GM19043 (cell line): ENCODE measurements at regions not wholly inside any gene's neighbourhood (a gene's known extent, or its start where the extent isn't known, plus 50 kb on each side); places are given as distances from the start of the nearest gene placed in this dataset.
"Not testable (repeated sequence)": the region's sequence is repeated elsewhere in the genome, so short reads cannot be mapped to it uniquely, and the experiment has no call there.

Experiments
- ATAC-seq: cut with Tn5 transposase; IDR thresholded peaks from one replicate; pipeline ENCODE4 v1.9.1; 2021; ENCODE audit warnings: low read depth; ENCODE audit not compliant: unreplicated experiment

DNA sequence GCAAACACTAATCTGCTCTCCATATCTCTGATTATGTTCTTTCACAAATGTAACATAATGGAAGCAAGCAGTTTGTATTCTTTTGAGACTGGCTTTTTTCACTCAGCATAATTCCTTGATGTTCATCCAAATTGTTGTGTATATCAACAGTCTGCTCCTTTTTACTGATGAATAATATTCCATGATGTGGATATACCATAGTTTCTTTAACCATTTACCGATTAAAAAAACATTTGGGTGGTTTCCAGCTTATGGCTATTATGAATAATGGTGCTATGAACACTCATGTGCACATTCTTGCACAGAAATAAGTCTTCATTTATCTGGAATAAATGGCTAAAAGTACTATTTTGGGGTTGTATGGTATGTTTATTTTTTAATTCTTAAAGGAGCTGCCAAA, 708.9 kb downstream of the RFPL4B start:
- ATAC-seq: no peak

DNA sequence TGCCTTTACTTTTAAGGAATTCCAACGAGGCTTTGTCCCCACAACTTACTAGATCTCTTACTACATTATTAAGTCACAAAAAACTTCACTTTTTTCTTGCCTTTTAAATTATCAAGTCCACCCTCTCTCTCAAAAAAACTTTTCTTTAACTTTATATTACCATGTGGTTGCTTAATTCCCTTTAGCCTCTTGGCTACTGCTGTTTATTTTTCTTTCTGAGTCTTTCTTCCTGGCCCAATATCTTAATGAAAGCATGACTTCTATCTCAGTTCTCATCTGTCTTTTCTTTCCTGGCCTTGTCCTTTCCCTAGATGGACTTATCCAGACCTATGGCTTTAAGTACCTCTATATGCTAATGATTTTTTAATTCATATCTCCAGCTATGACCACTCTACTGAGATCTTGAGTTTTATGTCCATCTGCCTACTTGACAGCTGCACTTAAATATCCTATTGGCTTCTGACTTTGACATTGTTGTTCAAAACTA, 710.5 kb downstream of the RFPL4B start:
- ATAC-seq: no peak

DNA sequence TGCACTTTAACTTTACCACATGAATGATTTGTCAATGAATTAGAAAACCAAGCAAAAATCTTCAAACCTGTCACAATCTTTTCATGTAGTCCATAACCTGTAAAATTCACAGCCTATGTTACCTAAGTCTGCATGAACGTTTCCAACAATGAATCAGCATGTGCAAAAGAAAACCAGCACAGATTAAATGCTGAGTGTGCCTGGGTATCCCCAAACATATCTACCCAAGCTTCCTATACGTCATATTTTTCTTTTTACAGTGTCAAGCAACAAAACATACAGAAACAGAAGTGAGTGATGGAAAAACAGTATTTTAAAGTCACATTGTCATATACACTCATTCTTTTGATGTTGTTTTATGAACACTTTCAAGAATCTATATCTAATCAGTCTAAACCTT, 713.5 kb downstream of the RFPL4B start:
- no peak for ATAC-seq

DNA sequence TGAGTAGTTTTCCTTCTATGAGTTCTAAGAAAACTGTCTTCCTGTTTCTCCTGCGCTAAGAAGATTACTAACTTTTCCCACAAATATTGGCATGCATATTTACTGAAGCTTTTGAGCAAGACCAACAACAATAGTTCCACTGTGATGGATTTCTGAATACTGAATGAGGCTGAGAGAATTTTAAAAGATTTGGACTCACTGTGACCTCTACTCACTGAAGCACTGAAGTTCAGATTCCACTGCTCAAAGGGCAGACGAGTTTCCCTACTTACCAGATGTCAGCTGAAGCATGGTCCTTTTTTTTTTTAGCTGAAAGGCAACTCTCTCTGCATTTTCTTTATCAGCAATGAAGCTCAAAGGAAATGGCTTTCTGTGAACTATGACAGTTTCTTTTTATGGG, 718.5 kb downstream of the RFPL4B start:
- no peak for ATAC-seq

DNA sequence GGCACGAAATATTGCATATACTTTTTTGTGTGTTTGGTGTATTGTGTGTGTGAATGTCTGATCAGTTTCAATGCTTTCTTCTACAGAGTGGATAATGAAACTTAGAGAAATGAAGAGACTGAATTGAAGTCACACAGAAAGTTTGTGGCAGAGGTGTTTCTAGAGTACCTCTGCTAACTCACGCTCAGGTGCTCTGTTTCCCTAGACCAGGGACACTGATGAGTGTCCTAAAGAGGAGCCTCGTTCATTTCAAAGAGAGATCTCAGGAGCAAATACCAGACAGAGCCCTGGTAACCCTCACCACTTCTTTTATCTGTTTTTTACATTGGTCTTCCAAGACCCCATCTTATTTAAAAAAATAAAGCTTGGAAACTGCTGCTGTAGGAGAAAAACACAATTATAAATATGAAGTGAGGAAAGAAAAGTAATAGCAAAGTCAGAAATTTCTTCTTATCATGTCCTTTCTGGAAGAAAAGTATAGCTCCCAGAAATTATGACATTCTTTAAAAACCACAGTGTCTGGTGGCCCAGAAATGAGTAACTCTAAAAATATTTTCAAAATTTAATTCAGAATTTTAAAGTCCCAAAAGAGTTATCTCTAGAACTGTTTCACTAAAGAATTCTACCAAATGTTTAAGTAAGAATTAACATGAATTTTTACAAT, 720.6 kb downstream of the RFPL4B start:
- no peak for ATAC-seq

DNA sequence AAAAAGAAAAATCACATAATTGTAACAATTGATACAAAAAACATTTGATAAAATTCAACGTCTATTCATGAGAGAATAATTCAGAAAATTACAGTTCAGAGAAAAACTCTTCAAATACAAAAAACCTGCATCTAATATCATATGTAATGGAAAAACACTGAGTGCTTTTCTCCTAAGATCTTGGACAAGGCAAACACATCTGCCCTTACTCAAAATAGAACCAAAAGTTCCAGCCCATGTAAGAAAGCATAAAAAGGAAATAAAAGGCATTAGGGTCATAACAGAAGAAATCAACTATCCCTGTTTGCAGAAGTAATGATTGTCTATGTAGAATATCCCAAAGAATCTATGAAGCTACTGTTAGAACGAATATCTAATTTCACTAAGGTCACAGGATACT, 721.4 kb downstream of the RFPL4B start:
- no peak for ATAC-seq

DNA sequence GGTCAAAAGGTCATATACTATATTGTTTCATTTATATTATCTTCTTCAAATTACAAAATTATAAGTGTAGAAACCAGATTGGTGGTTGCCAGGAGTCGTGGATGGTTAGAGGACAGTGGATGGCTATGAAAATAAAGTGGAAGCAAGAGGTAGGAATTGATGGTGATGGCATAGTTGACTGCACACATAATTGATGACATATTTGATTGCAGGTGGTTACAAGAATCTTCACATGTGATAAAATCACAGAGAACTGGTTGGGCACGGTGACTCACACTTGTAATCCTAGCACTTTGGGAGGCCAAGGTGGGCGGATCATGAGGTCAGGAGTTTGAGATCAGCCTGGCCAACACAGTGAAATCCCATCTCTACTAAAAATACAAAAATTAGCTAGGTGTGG, 723.6 kb downstream of the RFPL4B start:
- not testable (repeated sequence) for ATAC-seq

DNA sequence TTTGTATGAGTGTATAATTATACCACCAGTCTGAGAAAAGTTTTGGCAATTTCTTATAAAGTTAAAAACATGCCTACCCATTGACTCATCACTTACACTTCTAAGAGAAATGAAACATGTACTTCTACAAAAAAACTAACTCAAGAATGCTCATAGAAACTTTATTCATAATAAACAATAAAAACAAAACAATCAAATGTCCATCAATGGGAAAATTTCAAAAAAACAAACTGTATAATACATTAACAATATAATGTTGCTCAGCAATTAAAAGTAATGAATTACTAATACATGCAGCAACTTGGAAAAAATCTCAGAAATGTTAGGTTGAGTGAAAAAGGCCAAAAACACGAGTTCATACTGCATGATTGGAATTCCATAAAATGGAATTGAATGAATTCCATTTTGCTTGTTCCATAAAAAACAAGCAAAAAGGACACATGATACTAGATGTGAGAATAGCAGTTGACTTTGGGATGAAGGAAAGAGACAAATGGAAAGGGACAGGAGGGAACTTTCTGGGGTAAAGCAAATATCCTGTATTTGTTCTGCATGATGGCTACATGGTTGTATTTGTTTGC, 726.6 kb downstream of the RFPL4B start:
- no peak for ATAC-seq

DNA sequence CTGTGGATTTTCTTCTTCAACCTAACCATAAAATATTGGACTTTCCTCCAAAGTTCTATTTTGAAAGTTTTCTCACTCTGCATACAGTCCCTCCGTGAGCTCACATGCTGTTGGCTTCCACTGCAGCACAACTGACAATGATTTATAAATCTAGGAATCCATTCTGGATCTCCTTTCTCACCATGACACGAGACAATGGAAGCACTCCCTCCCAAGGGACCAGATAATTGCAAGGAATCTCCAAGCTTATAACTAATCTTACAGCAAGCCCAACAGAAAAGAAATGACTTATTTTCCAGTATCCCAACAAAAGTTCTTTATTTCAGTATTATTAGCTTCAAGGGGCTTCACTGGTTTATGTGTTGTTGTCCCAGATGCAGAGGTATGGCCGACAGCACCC, 729.0 kb downstream of the RFPL4B start:
- no peak for ATAC-seq

DNA sequence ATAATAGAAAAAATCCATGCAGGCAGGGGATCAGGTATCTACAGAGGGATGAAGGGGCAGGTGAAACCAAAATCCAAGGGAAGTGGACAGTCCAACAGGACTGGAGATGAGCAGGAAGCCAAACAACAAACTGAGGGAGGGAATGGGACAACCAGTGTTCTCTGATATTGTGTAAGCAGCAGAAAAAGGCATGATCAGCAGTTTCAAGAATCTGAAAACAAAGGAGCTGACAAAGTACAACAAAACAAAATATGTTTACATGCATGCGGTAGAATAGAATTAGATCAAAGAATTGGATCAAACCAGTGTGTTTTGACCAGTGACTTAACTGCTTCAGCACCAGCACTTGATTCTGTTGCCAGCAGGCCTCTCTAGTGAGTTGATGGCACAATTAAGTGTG, 729.7 kb downstream of the RFPL4B start:
- ATAC-seq: no peak

DNA sequence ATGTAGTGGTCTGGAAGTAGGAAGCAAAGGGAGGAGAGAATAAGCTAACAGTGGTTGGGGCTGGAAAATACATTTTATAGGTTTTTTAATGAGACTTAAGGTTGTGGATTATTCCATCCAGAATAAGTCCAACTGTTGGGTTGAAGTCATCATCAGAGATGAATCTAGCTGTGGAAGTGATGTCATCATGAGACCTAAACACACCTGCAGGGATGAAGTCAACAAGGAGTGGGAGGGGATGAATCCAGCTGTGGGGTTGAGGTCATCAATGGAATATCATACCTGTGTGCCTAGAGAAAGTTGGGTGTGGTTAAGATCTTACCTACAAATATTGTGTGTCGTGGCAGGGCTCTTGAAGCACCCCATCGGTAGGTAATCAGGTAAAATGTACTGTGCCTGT, 730.7 kb downstream of the RFPL4B start:
- ATAC-seq: no peak

DNA sequence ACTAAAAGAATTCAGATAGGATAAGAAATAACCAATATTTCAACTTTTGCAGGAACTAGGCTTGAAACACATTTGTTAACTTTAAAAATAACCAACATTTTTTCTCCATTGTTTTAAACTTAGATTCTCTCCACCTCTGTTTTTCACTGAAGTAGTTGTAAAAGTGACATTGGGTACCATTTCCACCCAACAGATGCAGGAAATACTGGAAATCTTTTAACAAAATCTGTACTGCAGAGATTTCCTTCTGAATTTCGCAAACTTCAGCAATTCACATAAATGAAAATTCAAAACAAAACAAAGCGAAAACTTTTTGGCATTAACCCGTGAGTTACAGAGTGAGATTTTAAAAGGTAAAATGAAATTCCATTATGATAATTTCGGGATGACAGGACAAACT, 731.7 kb downstream of the RFPL4B start:
- ATAC-seq: no peak

DNA sequence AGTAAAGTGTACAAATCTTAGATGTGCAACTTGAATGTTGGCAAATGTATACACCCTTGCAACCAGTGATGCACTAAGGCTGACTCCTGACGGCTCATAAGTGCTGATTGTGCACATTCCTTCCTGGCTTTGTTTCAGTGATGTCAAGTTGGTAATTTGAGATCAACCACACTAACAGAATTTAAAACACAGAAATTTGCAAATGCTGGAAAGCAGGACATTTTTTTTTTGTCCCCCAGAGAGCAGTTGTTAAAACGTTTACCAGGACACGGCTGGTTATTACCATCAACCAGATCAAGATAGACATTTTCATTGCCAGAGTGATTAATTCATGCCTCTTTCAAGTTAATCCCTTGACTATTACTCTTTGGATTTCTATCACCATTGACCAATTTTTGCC, 735.6 kb downstream of the RFPL4B start:
- ATAC-seq: no peak

DNA sequence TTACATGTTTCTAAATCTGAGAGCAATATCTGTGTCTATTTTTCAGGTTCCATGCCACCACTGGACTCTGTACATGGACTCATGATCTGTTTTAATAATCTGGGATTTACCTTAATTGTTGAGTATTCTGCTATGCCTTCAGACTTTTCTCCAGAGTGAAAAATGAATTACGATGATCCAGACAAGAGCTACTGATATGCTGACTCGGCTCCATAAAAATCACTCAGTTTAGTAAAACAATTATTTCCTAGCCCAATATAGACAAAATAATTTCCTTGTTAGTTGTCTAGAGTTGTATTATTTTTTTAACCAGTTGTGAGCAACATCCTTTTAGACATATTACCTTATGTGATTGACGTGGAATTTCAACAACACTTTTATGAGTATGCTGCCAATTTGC, 736.8 kb downstream of the RFPL4B start:
- ATAC-seq: no peak

DNA sequence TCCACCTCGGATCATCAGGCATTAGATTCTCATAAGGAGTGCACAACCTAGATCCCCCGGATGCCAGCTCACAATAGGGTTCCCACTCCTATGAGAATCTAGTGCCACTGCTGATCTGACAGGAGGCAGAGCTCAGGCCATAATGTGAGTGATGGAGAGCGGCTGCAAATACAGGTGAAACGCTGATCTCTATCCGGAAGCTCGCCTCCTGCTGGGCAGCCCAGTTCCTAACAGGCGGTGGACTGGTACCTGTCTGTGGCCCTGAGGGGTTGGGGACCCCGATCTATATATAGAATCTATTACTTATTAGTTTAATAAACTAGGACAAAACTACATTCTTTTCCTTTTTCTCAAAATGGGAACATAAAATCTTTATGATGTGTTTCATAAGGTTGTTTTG, 741.9 kb downstream of the RFPL4B start:
- no peak for ATAC-seq

DNA sequence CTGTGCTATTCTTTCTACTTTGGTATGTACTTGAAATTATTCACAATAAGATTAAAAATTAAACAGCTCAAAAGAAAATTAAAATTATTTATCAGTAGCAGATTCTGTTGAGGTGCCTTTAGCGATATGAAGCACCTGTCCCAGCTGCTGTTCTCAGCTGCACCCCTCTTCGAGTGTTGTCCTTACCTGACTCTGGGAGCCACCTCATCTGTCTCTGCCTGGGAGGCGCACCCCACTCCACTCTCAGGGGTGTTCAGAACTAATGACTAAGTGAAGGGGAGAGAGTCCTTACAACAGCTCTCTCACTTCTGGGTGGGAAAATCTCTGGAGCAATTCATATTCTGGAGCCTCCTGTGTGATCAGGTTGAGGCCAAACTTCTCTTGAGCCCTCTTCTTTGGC, 745.7 kb downstream of the RFPL4B start:
- no peak for ATAC-seq

DNA sequence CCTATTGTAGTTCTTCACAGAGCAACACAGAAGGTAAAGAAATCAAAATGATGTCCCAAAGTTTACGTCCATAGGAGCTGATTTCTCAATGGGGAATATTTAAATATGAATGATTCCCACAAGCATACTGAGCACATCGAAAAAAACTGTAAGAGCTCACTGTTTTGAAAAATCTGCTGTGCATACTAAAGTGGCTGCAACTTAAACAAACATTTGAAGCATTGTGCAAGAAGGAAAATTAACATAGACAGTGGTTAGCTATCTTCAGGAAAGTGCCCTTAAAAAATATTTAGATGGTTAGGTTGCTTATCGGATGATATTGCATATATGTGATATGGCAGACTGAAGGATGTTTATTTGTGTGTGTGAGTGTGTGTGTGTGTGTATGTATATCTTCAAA, 747.6 kb downstream of the RFPL4B start:
- ATAC-seq: no peak

DNA sequence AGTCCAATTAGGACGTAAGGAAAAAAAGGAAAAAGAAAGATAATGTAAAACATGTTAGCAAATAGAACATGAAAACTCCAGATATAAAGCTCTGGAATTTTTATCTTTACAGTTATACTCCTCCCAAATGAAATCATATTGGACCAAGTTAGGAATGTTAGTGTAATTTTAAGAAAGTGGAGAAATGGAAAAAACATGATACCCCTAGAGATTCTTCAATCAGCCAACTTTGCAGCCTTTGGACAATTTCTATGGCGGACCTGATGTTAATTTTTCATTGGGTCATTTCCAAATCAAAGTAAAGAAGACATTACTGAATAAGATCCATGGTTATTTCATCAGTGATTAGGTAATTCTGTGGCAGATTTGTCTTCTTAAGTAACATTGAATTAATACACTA, 748.7 kb downstream of the RFPL4B start:
- no peak for ATAC-seq

DNA sequence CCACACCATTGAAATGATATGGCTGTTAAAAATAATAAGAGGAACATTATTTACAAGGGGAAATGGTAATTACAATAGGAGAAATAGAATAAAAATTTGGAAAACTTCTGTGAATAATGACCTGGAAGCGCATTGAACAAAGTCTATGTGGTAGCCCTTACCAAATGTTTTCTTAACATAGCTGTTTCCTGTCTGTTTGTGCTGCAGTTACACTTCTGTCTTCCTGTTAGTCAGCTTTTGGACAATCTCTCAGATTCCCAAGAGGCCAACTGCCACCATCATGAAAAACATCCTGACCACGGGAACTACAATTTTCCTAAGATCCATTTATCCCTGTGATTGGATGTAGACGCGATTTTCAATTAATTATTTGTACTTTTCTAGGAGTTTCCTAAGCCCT, 754.4 kb upstream of the MARCKS start:
- ATAC-seq: no peak

DNA sequence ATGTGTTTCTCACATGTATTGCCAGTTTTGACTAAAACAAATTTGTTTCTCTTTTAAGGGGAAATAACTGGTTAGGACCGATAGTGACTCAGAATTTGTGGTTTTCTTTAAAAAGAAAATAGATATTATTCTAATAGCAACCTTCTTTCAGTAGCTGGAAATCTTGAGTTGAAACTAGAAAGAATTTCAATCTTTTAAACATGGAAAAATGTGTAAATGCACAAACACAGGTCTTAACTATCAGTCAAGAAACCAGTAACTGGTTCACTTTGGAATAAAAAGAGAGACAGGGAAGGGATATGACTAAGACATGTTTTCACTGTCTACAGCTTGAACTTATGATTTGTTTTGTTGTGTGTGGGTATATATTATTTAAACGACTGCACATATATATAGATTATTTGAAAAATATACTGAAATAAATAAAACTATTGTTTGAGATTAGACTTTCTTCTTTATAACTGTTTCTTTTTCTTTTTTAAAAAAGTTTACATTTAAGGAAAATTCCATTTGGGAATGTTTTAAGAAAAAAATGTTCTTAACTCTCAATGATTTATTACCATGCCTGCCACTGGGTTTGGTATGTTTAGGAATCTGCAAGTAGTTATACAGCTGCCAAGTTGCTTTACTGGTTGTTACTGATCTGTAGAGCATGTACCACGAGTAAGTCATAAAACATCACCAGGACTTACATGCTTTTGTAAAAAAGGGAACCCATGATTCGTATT, 753.3 kb upstream of the MARCKS start:
- ATAC-seq: no peak

DNA sequence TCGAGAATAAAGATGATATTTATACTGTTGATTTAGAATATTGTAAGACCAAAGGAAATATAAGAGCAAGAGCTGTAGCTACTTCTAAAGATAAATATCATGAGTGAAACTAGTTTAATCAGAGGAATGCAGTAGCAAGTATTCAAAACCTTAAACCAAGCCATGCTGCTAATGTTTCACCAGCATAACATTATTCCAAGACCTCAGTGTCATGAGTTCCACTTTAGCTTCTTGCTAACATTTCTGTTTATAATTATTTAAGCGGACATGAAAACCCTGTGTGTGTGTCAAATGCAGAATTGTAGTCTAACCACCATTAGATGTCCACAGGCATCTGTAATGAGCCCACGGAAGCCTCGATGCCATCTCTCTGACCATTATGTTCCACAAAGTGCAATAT, 752.6 kb upstream of the MARCKS start:
- no peak for ATAC-seq

DNA sequence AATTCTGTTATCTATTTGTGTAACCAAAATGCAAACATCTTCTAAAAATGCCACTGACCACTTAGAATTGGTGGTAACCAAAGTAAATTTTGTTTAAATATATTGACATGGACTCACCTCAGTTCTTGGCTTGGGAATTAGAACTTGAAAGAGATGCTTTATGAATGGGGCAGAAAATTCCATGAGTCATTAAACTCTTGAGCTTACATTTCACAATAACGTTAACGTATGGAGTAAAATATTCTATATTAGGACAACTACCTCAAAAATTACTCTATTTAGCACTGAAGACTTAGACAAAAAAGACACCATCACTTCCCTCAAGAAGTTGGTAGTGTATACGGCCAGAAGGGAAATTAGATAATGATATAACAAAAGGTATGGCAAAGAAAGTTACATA, 752.2 kb upstream of the MARCKS start:
- no peak for ATAC-seq
